ENCODE measurements at regions not wholly inside any gene's neighbourhood (a gene's known extent, or its start where the extent isn't known, plus 50 kb on each side); places are given as distances from the start of the nearest gene placed in this dataset.

DNA sequence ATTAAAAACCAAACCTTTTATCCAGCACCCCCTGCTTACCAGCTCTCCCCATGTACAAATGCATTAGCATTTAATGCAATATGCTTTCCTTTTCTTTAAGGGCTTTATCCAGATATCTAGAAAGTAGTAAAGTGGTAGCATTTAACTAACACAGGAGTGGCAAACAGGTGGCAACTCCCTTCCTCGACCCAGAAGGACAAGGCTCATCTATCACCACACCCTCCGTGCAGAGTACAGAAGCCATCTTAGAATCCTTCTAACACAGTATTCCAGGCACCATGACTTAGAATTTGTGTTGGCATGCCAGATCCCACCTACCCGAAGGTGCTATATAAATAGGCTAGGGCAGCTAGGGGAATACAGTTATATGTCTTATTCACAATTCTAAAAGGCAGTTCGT is 148.6 kb upstream of the NSMCE3 start:
- H3K9me3 ChIP-seq (ENCODE audit: insufficient read depth, low read length, severe bottlenecking), result no peaks in the 10 kb centered on the region
- H3K79me2 ChIP-seq (ENCODE audit: insufficient read depth, low read length), result no peaks in the 10 kb centered on the region
- H3K27me3 ChIP-seq (ENCODE audit: insufficient read depth, low read length, poor library complexity), result no peaks in the 10 kb centered on the region
- no peak overlapping the region for H3K4me2 ChIP-seq (ENCODE audit: insufficient read depth, low read length)
- ATAC-seq (ENCODE audit: insufficient read depth, low read depth), result no peak
- TF ChIP-seq, protein P1, sequence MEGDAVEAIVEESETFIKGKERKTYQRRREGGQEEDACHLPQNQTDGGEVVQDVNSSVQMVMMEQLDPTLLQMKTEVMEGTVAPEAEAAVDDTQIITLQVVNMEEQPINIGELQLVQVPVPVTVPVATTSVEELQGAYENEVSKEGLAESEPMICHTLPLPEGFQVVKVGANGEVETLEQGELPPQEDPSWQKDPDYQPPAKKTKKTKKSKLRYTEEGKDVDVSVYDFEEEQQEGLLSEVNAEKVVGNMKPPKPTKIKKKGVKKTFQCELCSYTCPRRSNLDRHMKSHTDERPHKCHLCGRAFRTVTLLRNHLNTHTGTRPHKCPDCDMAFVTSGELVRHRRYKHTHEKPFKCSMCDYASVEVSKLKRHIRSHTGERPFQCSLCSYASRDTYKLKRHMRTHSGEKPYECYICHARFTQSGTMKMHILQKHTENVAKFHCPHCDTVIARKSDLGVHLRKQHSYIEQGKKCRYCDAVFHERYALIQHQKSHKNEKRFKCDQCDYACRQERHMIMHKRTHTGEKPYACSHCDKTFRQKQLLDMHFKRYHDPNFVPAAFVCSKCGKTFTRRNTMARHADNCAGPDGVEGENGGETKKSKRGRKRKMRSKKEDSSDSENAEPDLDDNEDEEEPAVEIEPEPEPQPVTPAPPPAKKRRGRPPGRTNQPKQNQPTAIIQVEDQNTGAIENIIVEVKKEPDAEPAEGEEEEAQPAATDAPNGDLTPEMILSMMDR (IDR thresholded peaks at IDR 0.05; ENCODE audit: borderline replicate concordance, extremely low read depth, low read length, poor library complexity, severe bottlenecking), result no peak
- TF ChIP-seq EZH2 (IDR thresholded peaks at IDR 0.05; ENCODE audit: borderline replicate concordance, low read depth, low read length, severe bottlenecking), result no peak
- H3K4me1 ChIP-seq (ENCODE audit: insufficient read depth, low read length), result no peaks in the 10 kb centered on the region
- no peak overlapping the region for H3K9ac ChIP-seq (ENCODE audit: low read depth, low read length)
- H2AFZ ChIP-seq (ENCODE audit: low read depth, low read length), result no peak overlapping the region
- no peak overlapping the region for H3K4me3 ChIP-seq (ENCODE audit: low read depth in 1 of 2, low read length in 2 of 2)
- DNase-seq, result no peak
- H3K36me3 ChIP-seq (ENCODE audit: insufficient read depth, low read length), result no peaks in the 10 kb centered on the region
- no peaks in the 10 kb centered on the region for H4K20me1 ChIP-seq (ENCODE audit: insufficient read depth, low read length)
- no peak overlapping the region for H3K27ac ChIP-seq (ENCODE audit: low read length)

DNA sequence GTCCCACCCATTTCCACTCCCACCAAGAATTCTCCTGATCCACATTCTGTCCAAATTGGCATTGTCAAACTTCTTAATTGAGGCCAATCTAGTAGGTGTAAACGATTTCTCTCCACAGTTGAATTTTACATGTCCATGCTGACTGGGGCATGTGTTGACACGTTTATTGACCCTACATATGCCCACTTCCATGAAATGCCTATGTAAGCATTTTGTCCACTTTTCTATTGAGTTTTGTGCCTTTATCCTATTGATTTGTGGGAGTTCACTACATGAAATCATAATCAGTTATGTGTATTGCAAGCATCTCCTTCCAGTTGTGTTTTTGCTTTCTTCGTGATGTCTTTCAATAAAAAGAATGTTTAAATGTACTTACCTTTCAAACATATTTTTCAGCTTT is 141.7 kb upstream of the NSMCE3 start:
- Histone ChIP-seq H3K4me1 (ENCODE audit: insufficient read depth, low read length) (no peaks in the 10 kb centered on the region), H3K9me3 (ENCODE audit: insufficient read depth, low read length, severe bottlenecking) (no peaks in the 10 kb centered on the region), H4K20me1 (ENCODE audit: insufficient read depth, low read length) (no peaks in the 10 kb centered on the region), H2AFZ (ENCODE audit: low read depth, low read length) (no peak overlapping the region), H3K79me2 (ENCODE audit: insufficient read depth, low read length) (no peaks in the 10 kb centered on the region), H3K4me3 (ENCODE audit: low read depth in 1 of 2, low read length in 2 of 2) (no peak overlapping the region), H3K27ac (ENCODE audit: low read length) (no peak overlapping the region), H3K9ac (ENCODE audit: low read depth, low read length) (no peak overlapping the region), H3K4me2 (ENCODE audit: insufficient read depth, low read length) (no peak overlapping the region), H3K27me3 (ENCODE audit: insufficient read depth, low read length, poor library complexity) (no peaks in the 10 kb centered on the region), H3K36me3 (ENCODE audit: insufficient read depth, low read length) (no peaks in the 10 kb centered on the region)
- TF ChIP-seq, protein P1 (IDR thresholded peaks at IDR 0.05; ENCODE audit: borderline replicate concordance, extremely low read depth, low read length, poor library complexity, severe bottlenecking), result no peak
- no peak for TF ChIP-seq EZH2 (IDR thresholded peaks at IDR 0.05; ENCODE audit: borderline replicate concordance, low read depth, low read length, severe bottlenecking)
- ATAC-seq (ENCODE audit: insufficient read depth, low read depth), result no peak
- no peak for DNase-seq

DNA sequence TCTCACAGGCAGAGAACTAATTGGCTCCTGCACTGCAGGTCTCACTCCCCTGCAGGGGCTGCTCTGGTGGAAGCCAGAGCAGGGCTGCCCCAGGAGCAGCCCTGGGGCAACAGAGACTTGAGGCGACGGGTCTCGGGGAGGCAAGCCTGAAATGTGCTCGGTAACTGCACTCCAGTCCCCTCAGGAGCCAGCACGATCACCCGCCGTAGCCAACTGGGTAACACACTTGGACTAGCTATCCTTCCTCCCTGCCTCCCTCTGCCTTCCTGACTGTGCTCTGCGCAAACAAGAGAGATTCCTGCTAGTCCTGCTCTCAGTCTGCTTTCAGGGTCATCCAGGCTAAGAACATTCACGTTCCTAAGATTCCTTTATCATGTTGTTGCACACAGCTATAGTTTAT is 140.7 kb upstream of the NSMCE3 start:
- Histone ChIP-seq H2AFZ (ENCODE audit: low read depth, low read length) (no peak overlapping the region), H3K27me3 (ENCODE audit: insufficient read depth, low read length, poor library complexity) (no peaks in the 10 kb centered on the region), H3K36me3 (ENCODE audit: insufficient read depth, low read length) (no peaks in the 10 kb centered on the region), H3K4me3 (ENCODE audit: low read depth in 1 of 2, low read length in 2 of 2) (no peak overlapping the region), H3K4me1 (ENCODE audit: insufficient read depth, low read length) (no peaks in the 10 kb centered on the region), H3K4me2 (ENCODE audit: insufficient read depth, low read length) (no peak overlapping the region), H3K79me2 (ENCODE audit: insufficient read depth, low read length) (no peaks in the 10 kb centered on the region), H3K27ac (ENCODE audit: low read length) (no peak overlapping the region), H3K9me3 (ENCODE audit: insufficient read depth, low read length, severe bottlenecking) (no peaks in the 10 kb centered on the region), H3K9ac (ENCODE audit: low read depth, low read length) (no peak overlapping the region), H4K20me1 (ENCODE audit: insufficient read depth, low read length) (no peaks in the 10 kb centered on the region)
- TF ChIP-seq, protein P1 (IDR thresholded peaks at IDR 0.05; ENCODE audit: borderline replicate concordance, extremely low read depth, low read length, poor library complexity, severe bottlenecking), result no peak
- TF ChIP-seq EZH2 (IDR thresholded peaks at IDR 0.05; ENCODE audit: borderline replicate concordance, low read depth, low read length, severe bottlenecking), result no peak
- DNase-seq, result no peak
- no peak for ATAC-seq (ENCODE audit: insufficient read depth, low read depth)

DNA sequence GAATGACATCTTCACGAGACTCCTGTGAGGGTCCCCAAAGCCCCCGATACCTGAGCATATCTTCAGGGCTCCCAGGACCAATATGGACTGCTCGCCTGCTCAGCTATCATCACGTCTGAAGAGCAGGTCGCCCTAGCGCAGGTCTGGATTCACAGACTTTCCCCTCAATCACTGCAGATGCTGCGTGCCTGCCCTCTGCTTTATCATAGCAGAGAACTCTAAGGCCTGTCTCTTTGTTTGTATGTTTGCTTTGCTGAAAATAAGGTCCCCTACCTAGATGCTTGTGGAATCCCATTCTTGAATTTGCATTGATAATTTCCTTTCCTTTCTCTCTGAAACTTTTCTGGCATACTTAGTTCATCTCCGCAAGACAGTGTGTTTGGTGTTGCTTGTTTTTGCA is 140.3 kb upstream of the NSMCE3 start:
- H3K79me2 ChIP-seq (ENCODE audit: insufficient read depth, low read length), result no peaks in the 10 kb centered on the region
- H2AFZ ChIP-seq (ENCODE audit: low read depth, low read length), result no peak overlapping the region
- DNase-seq (no peak), ATAC-seq (ENCODE audit: insufficient read depth, low read depth) (no peak)
- H3K27ac ChIP-seq (ENCODE audit: low read length), result no peak overlapping the region
- no peaks in the 10 kb centered on the region for H3K27me3 ChIP-seq (ENCODE audit: insufficient read depth, low read length, poor library complexity)
- TF ChIP-seq, protein P1 (IDR thresholded peaks at IDR 0.05; ENCODE audit: borderline replicate concordance, extremely low read depth, low read length, poor library complexity, severe bottlenecking), result no peak
- TF ChIP-seq EZH2 (IDR thresholded peaks at IDR 0.05; ENCODE audit: borderline replicate concordance, low read depth, low read length, severe bottlenecking), result no peak
- H4K20me1 ChIP-seq (ENCODE audit: insufficient read depth, low read length), result no peaks in the 10 kb centered on the region
- H3K4me3 ChIP-seq (ENCODE audit: low read depth in 1 of 2, low read length in 2 of 2), result no peak overlapping the region
- no peaks in the 10 kb centered on the region for H3K36me3 ChIP-seq (ENCODE audit: insufficient read depth, low read length)
- no peaks in the 10 kb centered on the region for H3K4me1 ChIP-seq (ENCODE audit: insufficient read depth, low read length)
- H3K9me3 ChIP-seq (ENCODE audit: insufficient read depth, low read length, severe bottlenecking), result no peaks in the 10 kb centered on the region
- H3K9ac ChIP-seq (ENCODE audit: low read depth, low read length), result no peak overlapping the region
- H3K4me2 ChIP-seq (ENCODE audit: insufficient read depth, low read length), result no peak overlapping the region
